Trophoblast cell (in vitro differentiated cells and primary cell): ENCODE measurements at regions not wholly inside any gene's neighbourhood (a gene's known extent, or its start where the extent isn't known, plus 50 kb on each side); places are given as distances from the start of the nearest gene placed in this dataset.
"Not testable (repeated sequence)": the region's sequence is repeated elsewhere in the genome, so short reads cannot be mapped to it uniquely, and the experiment has no call there.

Source experiments
- DNase-seq, 2 donors: peaks; one replicate each; pipeline ENCODE4 v3.0.0-alpha.2; 2016
- H2AFZ ChIP-seq: 2 replicates; pipeline ENCODE4 v1.6.1; 2013; ENCODE audit warnings: low read length, moderate library complexity, mild to moderate bottlenecking; ENCODE audit not compliant: insufficient read depth, poor library complexity
- H2AK5ac ChIP-seq: 2 replicates; pipeline ENCODE4 v1.6.1; 2013; ENCODE audit warnings: mild to moderate bottlenecking, low read length
- H2BK120ac ChIP-seq: 2 replicates; pipeline ENCODE4 v1.6.1; 2013; ENCODE audit warnings: low read length, mild to moderate bottlenecking, moderate library complexity; ENCODE audit not compliant: insufficient read depth, poor library complexity
- H2BK12ac ChIP-seq: 2 replicates; pipeline ENCODE4 v1.6.1; 2013; ENCODE audit warnings: mild to moderate bottlenecking, low read length, moderate library complexity
- H2BK5ac ChIP-seq: 2 replicates; pipeline ENCODE4 v1.6.1; 2013; ENCODE audit warnings: low read length, low read depth, moderate library complexity, mild to moderate bottlenecking; ENCODE audit not compliant: poor library complexity
- H3K14ac ChIP-seq: 2 replicates; pipeline ENCODE4 v1.6.1; 2013; ENCODE audit warnings: mild to moderate bottlenecking, low read length
- H3K18ac ChIP-seq: 2 replicates; pipeline ENCODE4 v1.6.1; 2013; ENCODE audit warnings: mild to moderate bottlenecking, low read length
- H3K23ac ChIP-seq: 2 replicates; pipeline ENCODE4 v1.6.1; 2013; ENCODE audit warnings: low read length
- H3K27ac ChIP-seq: 2 replicates; pipeline ENCODE4 v1.5.1; 2013; ENCODE audit warnings: low read depth, mild to moderate bottlenecking, inconsistent platforms, low read length, moderate library complexity
- H3K27me3 ChIP-seq: 2 replicates; pipeline ENCODE4 v1.6.1; 2013; ENCODE audit warnings: inconsistent platforms, mild to moderate bottlenecking, low read length, moderate library complexity; ENCODE audit not compliant: insufficient read depth
- H3K36me3 ChIP-seq, 2 experiments: 1 replicate in 1 of 2; 2 replicates in 1 of 2; pipeline ENCODE4 v1.6.1; 2013; ENCODE audit warnings: low read length in 2 of 2, mild to moderate bottlenecking in 2 of 2, moderate library complexity in 1 of 2; ENCODE audit not compliant: insufficient read depth in 2 of 2, control insufficient read depth in 1 of 2
- H3K4ac ChIP-seq: 2 replicates; pipeline ENCODE4 v1.6.1; 2013; ENCODE audit warnings: low read depth, mild to moderate bottlenecking, low read length, moderate library complexity
- H3K4me1 ChIP-seq, 2 experiments: 1 replicate in 1 of 2; 2 replicates in 1 of 2; pipeline ENCODE4 v1.6.1; 2013; ENCODE audit warnings: low read length in 2 of 2, mild to moderate bottlenecking in 2 of 2, moderate library complexity in 1 of 2; ENCODE audit not compliant: insufficient read depth in 2 of 2, control insufficient read depth in 1 of 2
- H3K4me2 ChIP-seq: 2 replicates; pipeline ENCODE4 v1.6.1; 2013; ENCODE audit warnings: inconsistent platforms, mild to moderate bottlenecking, low read length, moderate library complexity
- H3K4me3 ChIP-seq: 2 replicates; pipeline ENCODE4 v1.5.1; 2013; ENCODE audit warnings: mild to moderate bottlenecking, low read depth, low read length, inconsistent platforms
- H3K79me1 ChIP-seq: one replicate; pipeline ENCODE4 v1.6.1; 2013; ENCODE audit warnings: low read length
- H3K79me2 ChIP-seq: 2 replicates; pipeline ENCODE4 v1.6.1; 2013; ENCODE audit warnings: low read length, mild to moderate bottlenecking; ENCODE audit not compliant: control insufficient read depth, insufficient read depth, poor library complexity
- H3K9ac ChIP-seq: 2 replicates; pipeline ENCODE4 v1.6.1; 2013; ENCODE audit warnings: mild to moderate bottlenecking, low read length
- H3K9me3 ChIP-seq: 2 replicates; pipeline ENCODE4 v1.6.1; 2013; ENCODE audit warnings: low read depth, mild to moderate bottlenecking, control low read depth, inconsistent platforms, low read length; ENCODE audit not compliant: insufficient read depth
- H4K12ac ChIP-seq: 2 replicates; pipeline ENCODE4 v1.6.1; 2013; ENCODE audit warnings: low read depth, mild to moderate bottlenecking, low read length, moderate library complexity
- H4K8ac ChIP-seq: 2 replicates; pipeline ENCODE4 v1.6.1; 2013; ENCODE audit warnings: low read depth, mild to moderate bottlenecking, low read length, moderate library complexity
- H4K91ac ChIP-seq: one replicate; pipeline ENCODE4 v1.6.1; 2013; ENCODE audit warnings: low read depth, mild to moderate bottlenecking, low read length, moderate library complexity
- WGBS: extraction: QIAGEN DNeasy Blood & Tissue Kit; methylation state at CpG from one replicate; pipeline ENCODE4 v1.1.7; 2013; ENCODE audit warnings: missing lambda C conversion rate; ENCODE audit not compliant: insufficient read length, insufficient coverage; ENCODE audit errors: extremely low coverage; 5-methylcytosine and 5-hydroxymethylcytosine counted together

GRCh38 chr4:162830899-162831298 is 335.8 kb downstream of the NAF1 start:
- no peaks in the 10 kb centered on the region for H3K27me3 ChIP-seq
- no peak overlapping the region for H3K14ac ChIP-seq
- no peaks in the 10 kb centered on the region for H3K79me2 ChIP-seq
- H3K4me1 ChIP-seq, result no peaks in the 10 kb centered on the region
- no peak overlapping the region for H2BK120ac ChIP-seq
- DNase-seq, result no peak
- H2BK12ac ChIP-seq, result no peak overlapping the region
- no peak overlapping the region for H3K23ac ChIP-seq
- no CpG with 5 or more reads among the region's 3 CpGs for WGBS
- no peaks in the 10 kb centered on the region for H3K79me1 ChIP-seq
- H3K9me3 ChIP-seq, result no peaks in the 10 kb centered on the region
- no peak overlapping the region for H3K4me2 ChIP-seq
- no peak overlapping the region for H4K8ac ChIP-seq
- no peak overlapping the region for H4K12ac ChIP-seq
- no peak overlapping the region for H3K9ac ChIP-seq
- no peak overlapping the region for H2AK5ac ChIP-seq
- H3K4me3 ChIP-seq, result no peak overlapping the region
- no peak overlapping the region for H3K4ac ChIP-seq
- H3K36me3 ChIP-seq, result no peaks in the 10 kb centered on the region
- no peak overlapping the region for H2BK5ac ChIP-seq
- no peak overlapping the region for H2AFZ ChIP-seq
- no peak overlapping the region for H4K91ac ChIP-seq
- H3K27ac ChIP-seq, result no peak overlapping the region
- H3K18ac ChIP-seq, result no peak overlapping the region

DNA sequence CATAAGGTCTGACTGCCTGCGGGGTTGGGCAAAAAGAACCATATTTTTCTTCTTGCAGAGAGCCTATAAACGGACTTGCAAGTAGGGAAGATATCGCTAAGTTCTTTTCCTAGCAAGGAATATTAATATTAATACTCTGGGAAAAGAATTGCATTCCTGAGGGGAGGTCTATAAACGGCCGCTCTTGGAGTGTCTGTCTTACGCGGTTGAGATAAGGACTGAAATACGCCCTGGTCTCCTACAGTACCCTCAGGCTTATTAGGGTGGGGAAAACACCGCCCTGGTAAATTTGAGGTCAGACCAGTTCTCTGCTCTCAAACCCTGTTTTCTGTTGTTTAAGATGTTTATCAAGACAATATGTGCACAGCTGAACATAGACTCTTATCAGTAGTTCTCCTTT is 349.3 kb downstream of the NAF1 start:
- not testable (repeated sequence) for H2BK120ac ChIP-seq

DNA sequence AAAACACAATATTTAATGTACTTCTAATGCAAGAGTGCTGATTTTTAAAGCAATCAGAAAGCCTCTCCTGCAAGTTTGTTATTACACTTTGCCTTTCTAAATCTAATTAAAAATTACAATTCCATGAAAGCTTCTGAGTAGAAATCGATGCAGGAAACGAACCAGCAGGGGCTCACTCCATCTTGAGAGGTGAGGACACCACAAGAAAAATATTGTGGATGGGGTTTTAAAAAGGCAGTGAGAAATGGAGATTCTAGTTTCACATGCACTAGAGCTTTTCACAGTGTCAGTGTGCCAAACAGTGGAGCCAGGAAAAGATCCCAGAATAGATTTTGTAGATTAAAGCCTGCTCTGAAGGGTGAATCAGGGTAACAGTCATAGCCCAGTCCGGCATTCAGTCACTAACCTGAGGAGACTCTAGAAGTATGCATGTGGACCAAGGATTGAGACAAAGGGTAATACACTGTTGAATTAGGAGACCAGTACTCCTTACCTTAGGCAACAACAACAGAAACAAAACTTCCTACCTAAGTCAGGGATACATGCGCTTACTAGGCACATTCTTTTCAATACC is 362.3 kb downstream of the NAF1 start:
- Histone ChIP-seq H4K8ac (no peak overlapping the region), H3K14ac (no peak overlapping the region), H3K4ac (no peak overlapping the region), H3K9ac (no peak overlapping the region), H3K18ac (no peak overlapping the region), H3K9me3 (no peaks in the 10 kb centered on the region), H4K12ac (no peak overlapping the region), H3K27ac (no peak overlapping the region), H2BK120ac (no peak overlapping the region), H3K79me2 (no peaks in the 10 kb centered on the region), H3K4me1 (no peaks in the 10 kb centered on the region), H3K23ac (no peak overlapping the region), H2AK5ac (no peak overlapping the region), H2BK5ac (no peak overlapping the region), H3K36me3 (no peaks in the 10 kb centered on the region), H2AFZ (no peak overlapping the region), H2BK12ac (no peak overlapping the region), H4K91ac (no peak overlapping the region), H3K4me2 (no peak overlapping the region), H3K27me3 (no peaks in the 10 kb centered on the region), H3K79me1 (no peaks in the 10 kb centered on the region), H3K4me3 (no peak overlapping the region)
- peak; percentile 1 to 40 for DNase-seq
- no CpG with 5 or more reads among the region's 4 CpGs for WGBS

More for the DNA sequence above, 349.3 kb downstream of the NAF1 start:
- H3K4me2 ChIP-seq, H3K79me1 ChIP-seq, H3K9me3 ChIP-seq, H3K4me1 ChIP-seq, H4K8ac ChIP-seq, H3K4ac ChIP-seq, H2BK12ac ChIP-seq, H3K23ac ChIP-seq, H4K12ac ChIP-seq, H3K9ac ChIP-seq, H3K14ac ChIP-seq, H3K27ac ChIP-seq, H2AK5ac ChIP-seq, H4K91ac ChIP-seq, H3K18ac ChIP-seq, DNase-seq, H3K36me3 ChIP-seq, H3K4me3 ChIP-seq, H2AFZ ChIP-seq, H3K27me3 ChIP-seq, H2BK5ac ChIP-seq, H3K79me2 ChIP-seq: not testable (repeated sequence)
- WGBS, result no CpG with 5 or more reads among the region's 9 CpGs

- Histone ChIP-seq H2AK5ac (no peak overlapping the region), H2BK12ac (no peak overlapping the region), H3K27ac (no peak overlapping the region), H3K79me2 (no peaks in the 10 kb centered on the region), H3K4me3 (no peak overlapping the region), H2BK120ac (no peak overlapping the region), H3K79me1 (no peaks in the 10 kb centered on the region), H3K9me3 (no peaks in the 10 kb centered on the region), H2BK5ac (no peak overlapping the region), H3K9ac (no peak overlapping the region), H2AFZ (no peak overlapping the region), H3K27me3 (no peaks in the 10 kb centered on the region), H4K8ac (no peak overlapping the region), H3K4me2 (no peak overlapping the region), H3K36me3 (no peaks in the 10 kb centered on the region), H4K91ac (no peak overlapping the region), H3K4me1 (no peaks in the 10 kb centered on the region), H3K4ac (no peak overlapping the region), H3K23ac (no peak overlapping the region), H3K14ac (no peak overlapping the region), H3K18ac (no peak overlapping the region), H4K12ac (no peak overlapping the region)
- no peak for DNase-seq
Observed at GRCh38 chr4:162803378-162803777, 363.3 kb downstream of the NAF1 start.
